ENCODE measurements at regions not wholly inside any gene's neighbourhood (a gene's known extent, or its start where the extent isn't known, plus 50 kb on each side); places are given as distances from the start of the nearest gene placed in this dataset.

- TF ChIP-seq CTCF (IDR thresholded peaks at IDR 0.05) (no peak), POLR2A (IDR thresholded peaks at IDR 0.05) (no peak)
These were observed 61.3 kb downstream of the CLDN34 start for GRCh38 chrX:10028283-10029104.

All from breast epithelium (tissue), 3 donors.